Thyroid gland (tissue), 4 donors: ENCODE measurements at regions not wholly inside any gene's neighbourhood (a gene's known extent, or its start where the extent isn't known, plus 50 kb on each side); places are given as distances from the start of the nearest gene placed in this dataset.
"Not testable (repeated sequence)": the region's sequence is repeated elsewhere in the genome, so short reads cannot be mapped to it uniquely, and the experiment has no call there.

Experiments
- DNase-seq, 2 donors: peaks; one replicate each; pipeline ENCODE4 v3.0.0-alpha.2; 2019
- H3K27ac ChIP-seq, 3 donors: fragments of 200-600 bp; sonication (generic); 1 replicate in 2 of 3; 2 replicates in 1 of 3; pipeline ENCODE4 v1.5.1; 2016 to 2019; ENCODE audit warnings: mild to moderate bottlenecking in 1 of 3, moderate library complexity in 1 of 3
- H3K27me3 ChIP-seq: fragments of 200-600 bp; sonication (generic); one replicate; pipeline ENCODE4 v1.5.1; 2019
- H3K36me3 ChIP-seq, 2 donors: fragments of 200-600 bp; sonication (generic); one replicate each; pipeline ENCODE4 v1.5.1; 2016 to 2019
- H3K4me1 ChIP-seq, 2 donors: fragments of 200-600 bp; sonication (generic); one replicate each; pipeline ENCODE4 v1.5.1; 2017 to 2019
- H3K4me3 ChIP-seq, 3 donors: fragments of 200-600 bp; sonication (generic); replicated peaks in 1 of 3; 1 replicate in 2 of 3; 2 replicates in 1 of 3; pipeline ENCODE4 v1.5.1; 2016; ENCODE audit warnings: mild to moderate bottlenecking in 1 of 3
- H3K9me3 ChIP-seq: fragments of 200-600 bp; sonication (generic); one replicate; pipeline ENCODE4 v1.5.1; 2017
- CTCF ChIP-seq, 6 experiments: fragments of 200-600 bp in 3 of 6; fragments of 450-650 bp in 3 of 6; sonication (generic) in 3 of 6; IDR thresholded peaks; one replicate each; pipeline ENCODE4 v1.5.1; 2016 to 2019; ENCODE audit warnings: antibody characterized with exemption in 6 of 6, mild to moderate bottlenecking in 2 of 6, inconsistent platforms in 1 of 6, moderate library complexity in 1 of 6
- POLR2A ChIP-seq, 2 donors: fragments of 450-650 bp; IDR thresholded peaks; one replicate each; pipeline ENCODE4 v1.6.1; 2017; ENCODE audit warnings: antibody characterized with exemption in 2 of 2, mild to moderate bottlenecking in 2 of 2, moderate library complexity in 1 of 2
- WGBS, 2 donors: methylation state at CpG; one replicate each; pipeline ENCODE4 v1.1.5; 2017; 5-methylcytosine and 5-hydroxymethylcytosine counted together
- intact Hi-C: fragments of 100-400 bp; cut with DNase I; formaldehyde crosslinking; loops from one replicate; pipeline ENCODE4 v1.15.1; 2023

- TF ChIP-seq CTCF (IDR thresholded peaks at IDR 0.05) (no peak), POLR2A (IDR thresholded peaks at IDR 0.05) (no peak)
- no peaks in the 10 kb centered on the region for H3K27me3 ChIP-seq
- H3K36me3 ChIP-seq, result no peaks in the 10 kb centered on the region
- H3K4me3 ChIP-seq, result no peak overlapping the region
- H3K4me1 ChIP-seq, result no peaks in the 10 kb centered on the region
- H3K27ac ChIP-seq, result no peak overlapping the region
- intact Hi-C loops, result loop anchor here (10.0 kb wide), 1 partner anchor 415 kb away; the partner anchor contains the start of genes HOXD12 and HOXD13
- 54 to 62% methylated on average over 2 of the region's 2 CpGs for WGBS, 2 donors
- no peak for DNase-seq
- no peaks in the 10 kb centered on the region for H3K9me3 ChIP-seq
These were observed 322.3 kb downstream of the LNPK start for GRCh38 chr2:175679728-175680127.

- DNase-seq, result no peak
- Histone ChIP-seq H3K27ac (no peak overlapping the region), H3K9me3 (no peaks in the 10 kb centered on the region), H3K4me3 (no peak overlapping the region), H3K27me3 (no peaks in the 10 kb centered on the region), H3K4me1 (no peaks in the 10 kb centered on the region), H3K36me3 (no peaks in the 10 kb centered on the region)
- TF ChIP-seq POLR2A (IDR thresholded peaks at IDR 0.05), result no peak
- TF ChIP-seq CTCF (IDR thresholded peaks at IDR 0.05), result no peak
- WGBS, 2 donors, result 81 to 84% methylated on average over 4 of the region's 4 CpGs
- intact Hi-C loops, result no loop called here
These were observed 322.8 kb downstream of the LNPK start for GRCh38 chr2:175679231-175679630.

- H3K4me3 ChIP-seq, result no peak overlapping the region
- no peak for TF ChIP-seq POLR2A (IDR thresholded peaks at IDR 0.05)
- TF ChIP-seq CTCF (IDR thresholded peaks at IDR 0.05), result no peak
- H3K4me1 ChIP-seq, result no peaks in the 10 kb centered on the region
- no peaks in the 10 kb centered on the region for H3K27me3 ChIP-seq
- H3K27ac ChIP-seq, result no peak overlapping the region
- intact Hi-C loops, result no loop called here
- 87% methylated on average over 2 of the region's 2 CpGs for WGBS, 2 donors
- H3K9me3 ChIP-seq, result no peaks in the 10 kb centered on the region
- DNase-seq, result no peak
- no peaks in the 10 kb centered on the region for H3K36me3 ChIP-seq
These were observed 324.2 kb downstream of the LNPK start for GRCh38 chr2:175677880-175678279.

- DNase-seq, result no peak
- H3K36me3 ChIP-seq, result no peaks in the 10 kb centered on the region
- H3K4me3 ChIP-seq, result no peak overlapping the region
- TF ChIP-seq POLR2A (IDR thresholded peaks at IDR 0.05), result no peak
- no peak for TF ChIP-seq CTCF (IDR thresholded peaks at IDR 0.05)
- no peaks in the 10 kb centered on the region for H3K9me3 ChIP-seq
- intact Hi-C loops, result no loop called here
- H3K27me3 ChIP-seq, result no peaks in the 10 kb centered on the region
- no peaks in the 10 kb centered on the region for H3K4me1 ChIP-seq
- WGBS, 2 donors, result 72 to 80% methylated on average over 3 of the region's 3 CpGs
- no peak overlapping the region for H3K27ac ChIP-seq
These were observed 325.3 kb downstream of the LNPK start for GRCh38 chr2:175676813-175677212.

GRCh38 chr2:175668804-175669203 is 333.3 kb downstream of the LNPK start:
- H3K9me3 ChIP-seq, H3K36me3 ChIP-seq, H3K27me3 ChIP-seq, H3K4me1 ChIP-seq, H3K4me3 ChIP-seq, H3K27ac ChIP-seq, DNase-seq, intact Hi-C loops: not testable (repeated sequence)
- 53 to 62% methylated on average over 4 of the region's 7 CpGs for WGBS, 2 donors

GRCh38 chr2:175662335-175662734 is 339.7 kb downstream of the LNPK start:
- H3K27ac ChIP-seq, result no peak overlapping the region
- H3K4me3 ChIP-seq, result no peak overlapping the region
- no peaks in the 10 kb centered on the region for H3K9me3 ChIP-seq
- TF ChIP-seq POLR2A (IDR thresholded peaks at IDR 0.05), result no peak
- no peak for DNase-seq
- H3K36me3 ChIP-seq, result no peaks in the 10 kb centered on the region
- no peaks in the 10 kb centered on the region for H3K27me3 ChIP-seq
- intact Hi-C loops, result no loop called here
- 93 to 95% methylated on average over 1 of the region's 1 CpG for WGBS, 2 donors
- no peaks in the 10 kb centered on the region for H3K4me1 ChIP-seq
